ENCODE measurements at regions not wholly inside any gene's neighbourhood (a gene's known extent, or its start where the extent isn't known, plus 50 kb on each side); places are given as distances from the start of the nearest gene placed in this dataset.
A peak's percentile ranks its signal among the peaks of the same experiment; 100 is the strongest.
"Not testable (repeated sequence)": the region's sequence is repeated elsewhere in the genome, so short reads cannot be mapped to it uniquely, and the experiment has no call there.

DNA sequence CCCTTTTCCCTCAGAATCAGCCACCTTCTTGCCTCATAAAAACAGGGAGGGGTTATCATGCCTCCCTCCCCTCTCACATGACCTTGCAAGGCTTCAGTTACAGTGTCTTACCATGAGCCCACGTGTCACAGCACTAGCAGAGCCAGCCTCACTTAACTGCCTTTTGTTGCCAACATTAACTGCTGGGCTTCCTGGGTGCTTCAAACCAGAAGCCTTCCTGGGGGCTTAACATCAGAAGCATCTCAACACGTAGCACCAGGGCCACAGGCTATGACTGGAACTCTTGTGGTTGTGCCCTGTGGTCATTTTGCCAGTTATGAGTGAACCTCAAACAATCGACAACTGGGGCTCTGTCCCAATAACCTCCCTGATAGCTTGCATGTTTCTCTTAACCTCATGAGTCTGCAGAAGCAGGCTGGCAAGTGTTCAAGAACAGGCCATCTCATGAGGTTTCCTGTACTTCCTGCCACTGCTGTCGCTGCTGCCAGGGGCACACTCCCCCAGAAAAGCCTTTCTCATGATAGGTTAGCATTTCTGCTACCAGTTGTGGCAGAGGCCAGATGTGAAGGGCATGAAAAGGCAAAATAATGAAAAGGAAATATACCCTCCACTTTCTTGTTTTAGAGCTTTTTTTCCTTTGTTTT, 132.2 kb downstream of the GLUL start:
- peak; percentile 38 for DNase-seq

DNA sequence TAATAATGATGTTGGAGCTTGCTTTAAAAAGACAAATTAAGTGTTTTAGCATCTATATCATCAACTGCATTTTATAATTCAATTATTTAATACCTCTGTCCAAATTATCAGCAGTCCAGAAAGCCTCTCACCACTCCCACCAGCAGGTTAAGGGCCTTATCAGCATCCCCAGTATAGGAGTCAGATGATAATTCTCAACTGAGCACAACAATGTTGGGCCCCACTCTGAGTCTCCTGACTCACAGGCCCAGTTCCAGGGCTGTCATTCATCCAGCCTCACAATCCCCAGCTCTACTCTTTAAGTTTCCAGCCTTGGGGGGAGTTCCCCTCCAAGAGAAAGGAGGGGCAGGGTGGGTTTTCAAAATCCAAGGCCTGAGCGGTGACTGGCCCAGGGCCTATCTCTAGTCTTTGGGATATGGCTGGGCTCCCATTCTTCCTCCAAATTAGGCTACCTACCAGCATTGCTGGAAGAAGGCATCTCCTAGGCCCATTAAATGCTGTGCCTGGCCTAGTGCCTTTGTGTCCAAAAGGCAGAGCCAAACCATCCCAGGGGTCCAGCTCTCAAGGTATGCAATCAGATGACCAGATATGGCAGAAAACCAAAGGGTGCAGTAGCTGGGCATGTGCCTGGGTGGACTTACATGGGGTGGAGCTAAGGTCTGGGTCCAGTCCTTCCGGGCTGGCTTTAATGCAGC, 134.1 kb downstream of the GLUL start:
- no peak for DNase-seq

DNA sequence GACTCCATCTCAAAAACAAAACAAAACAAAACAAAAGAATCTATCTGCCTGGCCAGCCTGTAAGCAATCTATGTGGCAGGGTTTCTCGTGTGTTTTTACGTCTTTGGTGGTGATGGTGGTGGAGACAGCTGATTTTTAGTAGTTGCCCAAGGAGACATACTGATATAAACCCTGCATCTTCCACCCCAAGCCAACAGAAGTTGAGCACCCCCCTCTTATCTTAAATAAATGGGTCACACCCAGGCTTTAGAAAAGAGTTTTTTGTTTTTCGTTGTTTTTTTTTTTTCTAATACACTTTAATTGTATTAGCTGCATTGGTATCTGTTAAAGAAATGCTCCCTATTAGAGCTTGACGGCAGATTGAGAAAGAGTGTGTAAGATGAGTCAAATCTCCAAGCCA, 134.7 kb downstream of the GLUL start:
- DNase-seq, result no peak

DNA sequence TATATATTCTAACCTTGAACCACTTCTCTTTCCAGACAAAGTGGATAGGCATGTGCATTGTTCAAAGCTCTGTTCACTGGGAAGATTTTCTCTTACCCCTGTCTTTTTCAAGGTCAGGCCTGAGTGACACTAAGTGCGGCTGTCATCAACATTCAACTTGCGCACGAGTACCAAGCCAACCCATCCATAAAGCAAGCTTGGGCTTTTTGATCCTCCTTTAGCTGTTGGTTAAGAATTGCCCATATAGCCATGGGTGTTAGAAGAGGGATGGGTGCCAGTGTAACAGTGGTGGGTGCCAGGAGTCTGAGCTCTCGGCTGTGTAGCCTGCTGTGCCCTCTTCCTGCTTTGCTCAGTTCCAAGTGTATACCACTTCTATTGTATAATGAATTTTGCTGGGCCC, 136.1 kb downstream of the GLUL start:
- DNase-seq, result no peak

DNA sequence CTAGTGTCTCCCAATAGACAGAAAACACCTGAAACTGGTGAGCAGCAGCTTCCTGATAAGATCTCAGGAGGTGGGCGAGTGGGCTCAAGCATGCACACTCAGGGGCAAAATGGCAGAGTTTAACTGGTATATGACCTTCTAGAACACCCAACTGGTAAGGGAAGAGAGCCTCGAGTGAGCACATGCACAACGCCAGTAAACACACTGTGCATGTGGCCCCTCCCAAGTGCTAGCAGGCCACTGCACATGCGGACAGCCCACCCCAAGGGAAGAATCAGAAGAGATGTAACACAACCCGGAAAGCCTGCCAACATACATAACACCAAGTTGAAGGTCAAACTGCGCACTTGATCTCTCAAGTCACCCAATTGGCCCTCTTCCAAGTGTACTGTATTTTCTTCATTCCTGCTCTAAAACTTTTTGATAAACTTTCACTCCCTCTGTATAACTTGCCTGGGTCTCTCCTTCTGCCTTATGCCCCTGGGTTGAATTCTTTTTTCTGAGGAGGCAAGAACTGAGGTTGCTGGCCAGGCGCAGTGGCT, 138.2 kb downstream of the GLUL start:
- DNase-seq, result no peak

DNA sequence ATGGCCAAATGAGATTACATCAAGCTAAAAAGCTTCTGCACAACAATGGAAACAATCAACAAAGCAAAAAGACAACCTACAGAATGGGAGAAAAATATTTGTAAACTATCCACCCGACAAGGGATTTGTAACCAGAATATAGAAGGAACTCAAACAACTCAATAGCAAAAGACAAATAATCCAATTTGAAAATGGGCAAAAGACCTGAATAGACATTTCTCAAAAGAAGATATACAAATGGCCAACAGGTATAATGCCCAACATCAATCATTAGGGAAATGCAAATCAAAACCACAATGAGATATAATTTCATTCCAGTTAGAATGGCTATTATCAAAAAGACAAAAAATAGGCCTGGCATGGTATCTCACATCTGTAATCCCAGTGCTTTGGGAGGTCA, 140.0 kb downstream of the GLUL start:
- no peak for DNase-seq

DNA sequence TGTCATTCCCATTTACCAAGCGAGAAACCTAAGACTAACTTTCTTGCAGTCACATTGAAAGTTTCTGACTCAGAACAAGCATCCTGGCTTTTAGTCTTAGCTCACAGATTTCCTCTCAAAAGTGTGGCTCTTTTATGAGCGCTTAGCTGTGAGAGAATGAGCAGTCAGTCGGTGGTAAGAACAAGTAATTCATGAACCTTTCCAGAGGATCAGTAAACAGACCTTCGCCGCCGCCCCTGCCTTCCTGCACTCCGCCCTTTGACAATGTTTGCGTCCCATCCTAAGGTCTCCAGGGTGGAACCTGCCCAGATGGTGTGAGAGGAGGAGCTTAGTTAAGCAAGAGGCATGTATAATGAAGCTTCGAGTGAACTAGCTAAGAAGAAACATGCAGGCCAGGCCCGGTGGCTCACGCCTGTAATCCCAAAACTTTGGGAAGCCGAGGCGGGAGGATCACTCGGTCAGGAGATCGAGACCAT, 142.4 kb downstream of the GLUL start:
- DNase-seq, result peak; percentile 40

DNA sequence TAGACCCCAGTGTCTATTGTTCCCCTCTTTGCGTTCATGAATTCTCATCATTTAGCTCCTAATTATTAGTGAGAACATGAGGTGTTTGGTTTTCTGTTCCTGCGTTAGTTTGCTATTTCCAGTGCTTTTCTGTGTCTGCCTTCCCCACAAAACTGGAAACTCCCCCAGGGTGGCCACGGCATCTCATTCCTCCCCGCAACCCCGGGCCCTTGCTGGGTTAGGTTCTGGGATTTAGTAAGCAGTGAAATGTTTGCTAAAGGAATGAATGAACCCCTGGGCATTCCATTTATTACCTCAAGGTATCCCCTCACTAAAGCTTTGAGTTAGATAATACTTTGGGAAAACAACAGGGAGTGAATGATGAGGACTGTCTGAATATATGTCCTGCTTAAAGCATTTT, 142.9 kb downstream of the GLUL start:
- DNase-seq, result peak; percentile 30

DNA sequence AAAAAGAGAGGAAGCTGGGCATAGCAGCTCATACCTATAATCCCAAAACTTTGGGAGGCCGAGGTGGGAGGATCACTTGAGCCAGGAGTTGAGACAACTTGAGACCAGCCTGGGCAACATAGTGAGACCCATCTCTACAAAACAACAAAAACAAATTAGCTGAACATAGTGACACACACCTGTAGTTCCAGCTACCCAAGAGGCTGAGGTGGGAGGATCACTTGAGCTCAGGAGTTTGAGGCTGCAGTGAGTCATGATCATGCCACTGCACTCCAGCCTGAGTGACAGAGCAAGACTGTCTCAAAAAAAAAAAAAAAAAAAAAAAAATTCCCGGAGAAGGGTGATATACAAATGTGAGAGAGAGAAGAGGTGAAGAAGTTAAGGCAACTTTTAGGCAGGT, 143.8 kb downstream of the GLUL start:
- DNase-seq, result not testable (repeated sequence)

DNA sequence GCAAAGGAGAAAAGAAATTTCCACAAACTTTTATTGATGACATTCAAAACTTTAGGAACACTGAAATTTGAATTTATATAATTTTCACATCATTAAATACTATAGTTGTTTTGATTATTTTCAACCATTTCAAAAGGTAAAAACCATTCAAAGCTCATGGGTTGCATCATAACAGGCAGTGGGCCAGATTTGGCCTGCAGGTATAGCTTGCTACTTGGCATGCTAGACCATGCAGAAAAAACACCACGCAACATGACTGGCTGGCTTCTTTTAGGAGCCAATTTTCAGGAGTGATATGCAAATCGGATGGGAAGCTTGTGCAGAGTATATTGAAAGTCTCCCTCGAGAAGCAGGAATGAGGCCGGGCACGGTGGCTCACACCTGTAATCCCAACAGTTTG, 144.8 kb downstream of the GLUL start:
- no peak for DNase-seq

DNA sequence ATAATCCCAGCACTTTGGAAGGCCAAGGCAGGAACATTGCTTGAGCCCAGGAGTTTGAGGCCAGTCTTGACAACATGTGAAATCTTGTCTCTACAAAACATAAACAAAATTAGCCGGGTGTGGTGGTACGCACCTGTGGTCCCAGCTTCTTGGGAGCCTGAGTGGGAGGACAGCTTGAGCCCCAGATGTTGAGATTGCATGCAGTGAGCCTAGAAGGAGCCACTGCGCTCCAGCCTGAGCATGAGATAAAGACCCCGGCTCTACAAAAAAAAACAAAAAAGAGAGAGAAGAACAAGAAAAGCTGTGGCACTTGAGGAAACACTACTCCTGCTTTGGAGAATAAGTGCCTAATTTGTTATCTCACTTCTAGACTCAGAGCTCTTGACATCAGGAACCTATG, 146.6 kb downstream of the GLUL start:
- DNase-seq, result no peak

DNA sequence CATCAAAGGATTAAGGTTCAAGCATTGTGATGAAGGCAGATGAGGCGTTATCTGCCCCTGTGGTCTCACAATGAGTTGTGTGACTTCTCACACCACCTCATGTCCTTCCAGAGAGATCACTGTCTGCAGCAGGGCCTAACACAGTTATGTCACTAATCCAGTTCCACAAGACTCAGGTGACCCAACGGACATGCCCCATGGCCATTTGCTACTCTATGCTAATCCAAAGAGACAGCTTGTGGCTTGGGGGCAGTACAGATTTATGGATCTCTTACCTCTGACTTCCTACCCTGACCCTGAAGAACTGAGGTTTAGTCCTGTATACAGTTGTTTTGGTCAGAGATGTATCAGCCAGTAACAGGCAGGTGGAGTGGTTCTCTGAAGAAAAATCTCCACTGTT, 147.1 kb downstream of the GLUL start:
- DNase-seq, result no peak

DNA sequence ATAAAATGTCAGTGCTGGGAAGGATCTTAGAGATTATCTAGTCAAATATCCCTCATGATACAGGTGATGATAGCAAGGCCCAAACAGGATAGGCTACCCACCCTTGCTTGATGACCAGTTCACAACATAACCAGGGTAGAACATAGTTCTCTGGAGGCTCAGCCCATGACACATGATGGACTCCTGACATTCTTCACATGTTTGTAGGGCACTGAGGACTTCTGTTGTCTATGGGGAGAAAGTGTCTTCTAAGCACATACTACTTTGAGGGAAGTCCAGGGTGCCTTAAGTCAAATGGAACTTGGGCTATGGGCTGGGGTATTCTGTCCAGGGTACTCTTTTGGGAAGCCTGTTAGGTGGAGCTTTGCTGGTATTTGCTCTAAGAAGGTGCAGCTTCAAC, 148.9 kb downstream of the GLUL start:
- DNase-seq, result no peak

DNA sequence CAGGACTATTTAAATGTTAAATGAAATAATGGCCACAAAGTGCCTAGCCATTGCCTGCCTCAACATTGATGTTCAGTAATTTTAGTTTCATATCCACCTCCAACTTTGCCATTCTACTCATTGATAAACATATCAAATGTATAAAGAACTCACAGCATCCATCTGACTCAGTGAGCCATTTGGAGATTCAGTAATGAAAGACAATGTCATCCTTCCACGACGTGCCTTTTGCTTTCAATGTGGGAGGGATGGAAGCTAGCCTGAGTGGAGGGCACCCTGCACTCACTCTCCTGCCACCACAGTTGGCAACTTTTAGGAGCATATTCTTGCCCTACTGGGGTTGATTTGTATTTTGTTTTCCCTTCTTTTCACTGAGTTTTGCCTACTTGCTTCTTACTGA, 151.5 kb downstream of the GLUL start:
- no peak for DNase-seq

DNA sequence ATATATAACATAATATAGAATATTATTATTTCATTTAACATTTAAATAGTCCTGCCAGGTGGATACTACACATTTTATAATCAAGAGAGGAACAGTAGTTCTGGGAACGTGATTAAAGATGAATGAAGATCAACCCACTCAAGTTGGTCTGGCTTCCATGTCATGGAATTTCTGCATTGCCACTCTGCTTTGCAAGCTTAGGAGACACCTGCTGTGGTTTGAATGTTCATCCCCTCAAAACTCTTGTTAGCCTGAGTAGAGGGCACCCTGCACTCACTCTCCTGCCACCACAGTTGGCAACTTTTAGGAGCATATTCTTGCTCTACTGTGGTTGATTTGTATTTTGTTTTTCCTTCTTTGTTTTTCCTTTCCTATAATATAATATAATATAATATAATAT, 153.2 kb downstream of the GLUL start:
- DNase-seq, result no peak

DNA sequence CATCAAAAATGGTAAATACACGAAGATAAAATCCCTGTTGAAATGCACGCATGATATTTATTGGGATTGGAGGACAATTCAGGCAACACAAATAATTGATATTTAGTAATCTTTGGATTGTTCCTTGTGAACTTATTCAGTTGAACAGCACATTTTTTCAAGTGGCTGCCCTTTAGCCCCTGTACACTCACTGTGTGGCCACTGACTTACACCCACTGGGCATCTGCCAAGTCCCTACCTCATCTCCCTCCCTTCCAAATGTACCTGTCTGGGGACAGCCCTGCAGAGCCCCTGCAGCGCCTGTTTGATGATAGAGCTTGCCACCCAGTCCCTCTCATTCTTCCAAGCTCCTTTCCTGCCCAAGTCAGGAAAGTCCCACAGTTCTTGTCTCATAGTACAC, 154.3 kb downstream of the GLUL start:
- DNase-seq, result no peak

DNA sequence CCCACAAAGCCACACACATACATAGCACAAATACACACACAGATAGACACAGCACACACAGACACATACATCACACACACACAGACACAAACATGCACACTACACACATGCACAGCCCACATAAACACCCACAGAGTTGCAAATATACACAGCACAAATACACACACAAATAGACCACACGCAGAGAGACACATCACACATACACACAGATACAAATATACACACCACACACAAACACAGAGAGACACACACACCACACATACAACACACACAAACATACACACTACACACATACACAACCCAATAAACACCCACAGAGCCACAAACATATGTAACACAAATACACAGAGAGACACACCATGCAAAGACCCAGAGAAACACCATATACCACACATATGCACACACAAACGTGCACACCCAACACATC, 154.9 kb downstream of the GLUL start:
- DNase-seq, result no peak

DNA sequence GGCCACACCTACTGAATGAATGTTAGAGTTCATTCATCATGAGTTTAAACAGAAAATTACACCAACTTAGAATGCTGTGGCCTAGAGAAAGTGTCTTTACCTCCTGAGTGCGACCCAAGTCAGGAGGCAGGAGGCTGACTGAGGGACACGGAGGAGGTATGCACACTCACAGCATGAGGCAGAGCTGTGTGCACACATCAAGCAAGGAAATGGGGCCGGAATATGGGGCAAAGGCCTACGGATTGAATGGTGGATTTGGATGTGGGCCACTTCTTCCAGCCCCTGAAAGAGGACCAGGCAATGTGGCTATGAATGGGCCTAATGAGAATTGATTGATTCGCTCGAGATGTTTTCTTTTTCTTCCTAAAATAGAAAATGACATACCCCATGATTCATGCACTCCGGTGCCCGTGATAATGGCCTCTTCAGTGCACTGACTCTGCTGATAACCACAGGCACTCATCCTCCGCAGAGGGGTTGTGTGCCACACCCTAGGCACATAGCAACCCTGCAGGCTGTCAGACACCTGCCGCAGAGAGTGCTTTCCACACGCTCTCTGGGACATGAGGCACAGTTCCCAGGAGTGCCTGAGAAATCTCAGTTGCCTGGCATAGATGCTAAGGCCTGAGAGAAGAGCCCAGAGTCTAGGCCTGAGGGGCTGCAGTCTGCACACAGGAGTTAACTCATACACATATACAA, 155.5 kb downstream of the GLUL start:
- DNase-seq, result no peak

DNA sequence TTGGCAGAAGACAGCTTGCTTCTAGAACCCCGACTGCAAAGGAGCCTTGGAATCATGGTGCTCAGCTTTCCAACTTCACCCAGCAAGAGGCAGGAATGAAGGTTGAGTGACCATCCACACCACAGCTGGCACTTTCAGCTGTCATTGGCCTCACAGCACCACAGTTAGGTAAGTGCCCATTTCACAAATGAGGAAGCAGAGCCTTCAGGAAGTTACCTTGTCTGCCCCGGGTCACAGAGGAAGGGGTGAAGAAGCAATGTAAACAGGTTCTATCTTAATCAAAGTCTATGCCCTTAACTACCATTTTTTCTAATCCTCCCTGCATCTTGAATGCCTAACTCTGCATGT, 156.0 kb downstream of the GLUL start:
- no peak for DNase-seq

DNA sequence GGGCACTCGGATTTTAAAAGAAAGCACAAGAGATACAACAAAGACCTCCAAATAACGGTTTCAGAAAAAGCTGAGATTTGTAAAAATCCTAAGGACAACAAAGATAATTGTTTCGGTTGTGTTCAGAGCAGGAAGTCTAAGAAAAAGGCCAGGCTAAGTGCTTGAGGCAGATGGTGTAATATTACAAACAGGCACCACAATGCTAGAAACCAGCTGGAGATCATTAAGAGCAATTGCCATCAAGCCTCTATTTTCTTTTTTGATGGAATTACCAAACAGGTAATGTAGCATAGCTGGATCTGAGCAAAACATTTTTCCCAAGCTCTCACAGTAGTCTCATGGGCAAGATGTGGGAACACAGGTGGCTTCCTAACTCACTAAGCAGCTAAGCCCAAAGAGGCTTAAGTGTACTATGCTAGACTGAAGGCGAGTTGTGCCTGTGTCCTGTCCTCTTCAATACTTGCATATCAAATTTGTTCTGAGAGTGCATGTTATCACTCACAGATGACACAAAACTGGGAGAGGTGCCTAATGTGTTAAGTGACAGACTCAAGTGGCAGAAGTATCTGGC, 161.6 kb downstream of the GLUL start:
- DNase-seq, result no peak

DNA sequence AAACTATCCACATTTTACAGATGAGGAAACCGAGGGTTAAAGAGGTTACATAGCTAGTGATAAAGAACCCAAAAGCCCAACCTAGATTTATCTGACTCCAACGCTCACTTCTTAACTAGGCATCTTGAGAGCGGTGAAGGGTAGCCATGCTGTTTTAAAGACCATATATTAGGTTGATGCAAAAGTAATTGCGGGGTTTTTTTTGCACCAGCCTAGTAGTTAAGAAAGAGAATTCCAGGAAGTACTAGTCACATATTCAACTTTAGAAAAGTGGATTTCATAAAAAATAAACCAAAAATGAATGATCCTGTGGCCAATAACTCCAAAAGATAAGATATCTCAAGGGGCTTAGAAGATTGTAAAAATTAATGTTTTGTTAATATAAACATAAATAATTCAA, 162.1 kb downstream of the GLUL start:
- no peak for DNase-seq

DNA sequence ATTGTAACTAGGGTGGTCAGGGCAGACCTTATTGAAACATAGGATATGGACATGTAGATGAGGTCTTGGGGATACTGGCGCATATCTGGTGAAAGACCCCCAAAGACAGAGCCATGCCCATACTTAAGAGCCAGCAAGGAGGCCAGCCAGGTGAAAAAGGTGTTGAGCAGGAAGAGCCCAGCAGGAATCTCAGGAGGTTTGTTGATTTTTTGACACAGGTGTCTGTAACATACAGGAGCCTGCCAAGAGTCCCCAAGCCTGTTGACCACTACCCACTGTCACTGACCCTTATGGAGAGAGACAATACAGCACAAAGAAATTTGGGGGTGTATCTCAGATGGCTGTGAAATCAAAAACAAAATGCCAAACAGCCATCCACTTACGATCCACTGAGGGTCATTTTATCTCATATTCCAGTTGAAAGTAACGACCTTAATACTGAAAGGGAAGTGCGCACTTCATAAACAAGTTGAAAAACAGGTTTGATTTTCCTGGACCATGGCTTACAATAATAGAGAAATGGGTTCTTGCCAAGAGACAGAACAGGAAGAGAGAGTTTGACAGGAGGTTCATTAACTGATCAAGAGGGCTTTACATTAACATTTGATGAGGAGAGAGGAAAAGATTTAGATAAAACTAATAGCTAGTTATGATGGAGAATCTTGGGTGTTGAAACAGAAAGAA, 163.6 kb downstream of the GLUL start:
- DNase-seq, result no peak

DNA sequence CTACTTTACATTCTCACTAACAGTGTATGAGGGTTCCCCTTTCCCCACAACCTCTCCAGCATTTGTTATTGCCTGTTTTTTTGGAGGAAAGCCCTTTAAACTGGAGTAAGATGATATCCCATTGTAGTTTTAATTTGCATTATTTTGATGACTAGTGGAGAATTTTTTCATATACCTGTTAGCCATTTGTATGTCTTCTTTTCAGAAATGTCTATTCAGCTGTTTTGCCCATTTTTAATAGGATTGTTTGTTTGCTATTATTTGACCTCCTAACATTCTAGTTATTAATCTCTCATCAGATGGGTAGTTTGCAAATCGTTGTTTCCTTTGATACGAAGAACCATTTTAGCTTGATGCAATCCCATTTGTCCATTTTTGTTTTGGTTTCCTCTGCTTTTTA, 165.0 kb downstream of the GLUL start:
- no peak for DNase-seq

All from stimulated activated CD4-positive, alpha-beta T cell treated with anti-CD3 and anti-CD28 coated beads, Interleukin-4, amount 100 ng/mL, for 24 hours (primary cell).